ENCODE measurements at regions not wholly inside any gene's neighbourhood (a gene's known extent, or its start where the extent isn't known, plus 50 kb on each side); places are given as distances from the start of the nearest gene placed in this dataset.

- 0 out of 2 replicates have a peak, but pooled peaks have one; percentile 26 for TF ChIP-seq VEZF1 (CRISPR knock-in tag; IDR thresholded peaks at IDR 0.05)
- TF ChIP-seq IRF2 (CRISPR knock-in tag; IDR thresholded peaks at IDR 0.05): 0 out of 2 replicates have a peak, but pooled peaks have one; percentile 73
- no peak for TF ChIP-seq ZNF124 (CRISPR knock-in tag; IDR thresholded peaks at IDR 0.05)
- TF ChIP-seq SMARCE1 (IDR thresholded peaks at IDR 0.05): peak; percentile 66; the same call in 1 of the 2 replicates
- TF ChIP-seq, protein P1, sequence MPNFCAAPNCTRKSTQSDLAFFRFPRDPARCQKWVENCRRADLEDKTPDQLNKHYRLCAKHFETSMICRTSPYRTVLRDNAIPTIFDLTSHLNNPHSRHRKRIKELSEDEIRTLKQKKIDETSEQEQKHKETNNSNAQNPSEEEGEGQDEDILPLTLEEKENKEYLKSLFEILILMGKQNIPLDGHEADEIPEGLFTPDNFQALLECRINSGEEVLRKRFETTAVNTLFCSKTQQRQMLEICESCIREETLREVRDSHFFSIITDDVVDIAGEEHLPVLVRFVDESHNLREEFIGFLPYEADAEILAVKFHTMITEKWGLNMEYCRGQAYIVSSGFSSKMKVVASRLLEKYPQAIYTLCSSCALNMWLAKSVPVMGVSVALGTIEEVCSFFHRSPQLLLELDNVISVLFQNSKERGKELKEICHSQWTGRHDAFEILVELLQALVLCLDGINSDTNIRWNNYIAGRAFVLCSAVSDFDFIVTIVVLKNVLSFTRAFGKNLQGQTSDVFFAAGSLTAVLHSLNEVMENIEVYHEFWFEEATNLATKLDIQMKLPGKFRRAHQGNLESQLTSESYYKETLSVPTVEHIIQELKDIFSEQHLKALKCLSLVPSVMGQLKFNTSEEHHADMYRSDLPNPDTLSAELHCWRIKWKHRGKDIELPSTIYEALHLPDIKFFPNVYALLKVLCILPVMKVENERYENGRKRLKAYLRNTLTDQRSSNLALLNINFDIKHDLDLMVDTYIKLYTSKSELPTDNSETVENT (CRISPR knock-in tag; IDR thresholded peaks at IDR 0.05): no peak
- TF ChIP-seq JUN (IDR thresholded peaks at IDR 0.05; ENCODE audit: borderline replicate concordance, low read depth, low read length): no peak
- TF ChIP-seq JUN (CRISPR knock-in tag; IDR thresholded peaks at IDR 0.05; ENCODE audit: borderline replicate concordance): 0 out of 2 replicates have a peak, but pooled peaks have one; percentile 34
- TF ChIP-seq, protein P2, sequence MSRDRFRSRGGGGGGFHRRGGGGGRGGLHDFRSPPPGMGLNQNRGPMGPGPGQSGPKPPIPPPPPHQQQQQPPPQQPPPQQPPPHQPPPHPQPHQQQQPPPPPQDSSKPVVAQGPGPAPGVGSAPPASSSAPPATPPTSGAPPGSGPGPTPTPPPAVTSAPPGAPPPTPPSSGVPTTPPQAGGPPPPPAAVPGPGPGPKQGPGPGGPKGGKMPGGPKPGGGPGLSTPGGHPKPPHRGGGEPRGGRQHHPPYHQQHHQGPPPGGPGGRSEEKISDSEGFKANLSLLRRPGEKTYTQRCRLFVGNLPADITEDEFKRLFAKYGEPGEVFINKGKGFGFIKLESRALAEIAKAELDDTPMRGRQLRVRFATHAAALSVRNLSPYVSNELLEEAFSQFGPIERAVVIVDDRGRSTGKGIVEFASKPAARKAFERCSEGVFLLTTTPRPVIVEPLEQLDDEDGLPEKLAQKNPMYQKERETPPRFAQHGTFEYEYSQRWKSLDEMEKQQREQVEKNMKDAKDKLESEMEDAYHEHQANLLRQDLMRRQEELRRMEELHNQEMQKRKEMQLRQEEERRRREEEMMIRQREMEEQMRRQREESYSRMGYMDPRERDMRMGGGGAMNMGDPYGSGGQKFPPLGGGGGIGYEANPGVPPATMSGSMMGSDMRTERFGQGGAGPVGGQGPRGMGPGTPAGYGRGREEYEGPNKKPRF (IDR thresholded peaks at IDR 0.05; ENCODE audit: low read depth, low read length): no peak
- 0 out of 2 replicates have a peak, but pooled peaks have one; percentile 73 for TF ChIP-seq ZNF282 (CRISPR knock-in tag; IDR thresholded peaks at IDR 0.05)
- no peak for TF ChIP-seq XRCC5 (IDR thresholded peaks at IDR 0.05; ENCODE audit: low read depth, low read length)
- no peak for TF ChIP-seq RBM25 (IDR thresholded peaks at IDR 0.05; ENCODE audit: low read depth, low read length, severe bottlenecking)
- peak; percentile 55; the same call in 1 of the 2 replicates for TF ChIP-seq ZNF583 (CRISPR knock-in tag; IDR thresholded peaks at IDR 0.05)
- peak; percentile 28; the same call in 1 of the 2 replicates for TF ChIP-seq ETV5 (CRISPR knock-in tag; IDR thresholded peaks at IDR 0.05; ENCODE audit: low read depth)
Observed at GRCh38 chr22:19612866-19613572, 88.8 kb upstream of the CLDN5 start (continued).
